HUDEP-2 (cell line): ENCODE measurements at regions not wholly inside any gene's neighbourhood (a gene's known extent, or its start where the extent isn't known, plus 50 kb on each side); places are given as distances from the start of the nearest gene placed in this dataset.
"Not testable (repeated sequence)": the region's sequence is repeated elsewhere in the genome, so short reads cannot be mapped to it uniquely, and the experiment has no call there.

Source experiments
- DNase-seq, 76 experiments: peaks; one replicate each; lab custom pipeline; 2025; ENCODE audit not compliant: unreplicated experiment in 76 of 76; lab: John Stamatoyannopoulos, UW

DNA sequence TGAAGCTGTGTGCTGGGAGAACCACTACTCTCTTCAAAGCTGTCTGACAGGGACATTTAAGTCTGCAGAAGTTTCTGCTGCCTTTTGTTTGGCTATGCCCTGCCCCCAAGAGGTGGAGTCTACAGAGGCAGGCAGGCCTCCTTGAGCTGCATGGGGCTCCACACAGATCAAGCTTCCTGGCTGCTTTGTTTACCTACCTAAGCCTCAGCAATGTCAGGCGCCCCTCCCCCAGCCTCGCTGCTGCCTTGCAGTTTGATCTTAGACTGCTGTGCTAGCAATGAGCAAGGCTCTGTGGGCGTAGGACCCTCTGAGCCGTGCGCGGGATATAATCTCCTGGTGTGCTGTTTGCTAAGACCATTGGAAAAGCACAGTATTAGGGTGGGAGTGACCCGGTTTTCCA is 103.3 kb upstream of the SALL1 start:
- not testable (repeated sequence) for DNase-seq

DNA sequence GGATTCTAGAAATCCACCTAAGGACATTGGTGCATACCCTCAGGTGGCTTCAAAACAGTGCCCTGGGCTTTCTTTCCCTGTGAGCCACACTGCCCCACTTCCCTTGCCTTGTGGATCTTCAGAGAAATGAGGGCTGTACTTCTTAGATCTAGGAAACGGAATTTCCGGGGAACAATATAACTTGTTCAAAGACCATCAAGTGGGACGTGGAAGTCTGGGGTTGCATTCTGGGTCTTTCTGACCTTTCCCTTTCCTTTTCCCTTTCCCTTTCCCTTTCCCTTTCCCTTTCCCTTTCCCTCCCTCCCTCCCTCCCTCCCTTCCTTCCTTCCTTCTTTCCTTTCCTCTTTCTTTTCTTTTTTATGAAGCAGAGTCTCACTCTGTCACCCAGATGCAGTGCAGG is 97.1 kb upstream of the SALL1 start:
- no peak for DNase-seq

DNA sequence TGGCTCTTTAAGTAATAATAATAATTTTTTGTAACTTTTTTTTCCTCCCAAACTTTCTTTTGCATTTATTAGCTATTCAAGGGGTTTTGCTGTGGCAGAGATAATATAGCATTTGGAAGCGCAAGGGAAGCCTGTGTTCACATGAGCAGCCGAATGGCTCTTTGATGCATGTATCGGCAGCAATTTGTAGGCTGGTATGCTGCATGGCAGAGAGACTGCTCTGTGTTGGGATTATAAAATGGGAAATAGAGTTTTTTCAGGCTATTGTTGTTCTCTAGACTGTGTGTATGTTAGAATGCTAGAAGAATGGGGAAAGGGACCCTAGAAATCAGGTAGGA is 94.6 kb upstream of the SALL1 start:
- no peak for DNase-seq

DNA sequence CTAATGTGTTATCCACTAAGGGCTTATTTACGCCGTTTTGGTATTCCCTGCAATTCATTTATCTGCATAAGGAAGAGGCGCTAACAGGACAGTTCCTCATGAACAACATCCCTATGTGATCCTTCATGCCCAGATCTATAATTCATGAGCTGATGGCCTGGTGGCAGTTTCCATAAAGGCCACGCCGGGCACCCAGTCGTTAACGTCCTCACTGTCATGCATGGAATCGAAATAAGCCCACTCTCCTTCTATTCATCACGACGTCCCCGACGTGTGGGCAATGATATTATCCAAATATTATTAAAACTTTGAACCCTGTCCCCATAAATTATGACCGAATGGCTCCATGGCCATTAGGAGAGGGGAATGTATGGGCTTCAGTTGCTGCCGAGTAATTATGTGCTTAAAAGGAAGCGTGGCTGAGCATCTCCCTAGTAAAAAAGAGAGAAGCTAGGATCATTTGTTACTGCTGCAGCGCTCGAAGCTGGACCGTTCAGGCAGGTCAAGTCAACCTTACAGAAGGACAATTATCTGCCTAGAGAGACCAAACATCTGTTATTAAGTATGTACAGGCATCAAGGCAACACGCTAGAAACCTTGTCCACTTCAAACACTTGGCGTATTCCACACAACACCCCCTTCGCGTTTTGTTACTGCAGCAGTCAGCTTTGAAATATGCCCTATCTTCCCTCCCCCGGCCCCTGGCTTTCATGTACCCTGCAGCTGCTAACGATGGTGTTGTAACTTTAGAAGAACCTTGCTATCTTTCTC is 94.0 kb upstream of the SALL1 start:
- no peak for DNase-seq

DNA sequence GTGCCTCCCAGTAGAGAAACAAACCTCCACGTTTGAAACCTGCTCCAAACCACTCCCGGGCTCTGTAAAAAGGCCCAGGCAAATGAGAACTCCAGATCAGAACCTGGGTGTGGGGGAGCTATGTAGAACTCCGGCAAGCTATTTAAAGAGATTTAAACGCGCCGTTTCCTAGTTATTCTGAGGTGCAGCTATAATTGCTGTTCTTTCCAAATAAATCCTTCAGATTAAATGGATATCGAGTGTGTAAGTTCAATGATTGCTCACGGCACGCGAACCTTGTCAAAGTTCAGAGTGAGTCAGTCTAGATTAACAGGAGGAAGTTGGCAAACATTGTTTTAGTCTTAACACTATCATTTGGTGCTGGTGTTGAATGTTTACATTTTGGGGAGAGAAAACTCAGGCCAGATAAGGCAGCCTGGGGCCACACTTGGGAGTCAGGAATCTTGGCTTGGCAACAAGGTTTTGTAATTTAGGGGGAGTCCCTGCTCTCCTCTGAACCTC is 92.9 kb upstream of the SALL1 start:
- DNase-seq: no peak

DNA sequence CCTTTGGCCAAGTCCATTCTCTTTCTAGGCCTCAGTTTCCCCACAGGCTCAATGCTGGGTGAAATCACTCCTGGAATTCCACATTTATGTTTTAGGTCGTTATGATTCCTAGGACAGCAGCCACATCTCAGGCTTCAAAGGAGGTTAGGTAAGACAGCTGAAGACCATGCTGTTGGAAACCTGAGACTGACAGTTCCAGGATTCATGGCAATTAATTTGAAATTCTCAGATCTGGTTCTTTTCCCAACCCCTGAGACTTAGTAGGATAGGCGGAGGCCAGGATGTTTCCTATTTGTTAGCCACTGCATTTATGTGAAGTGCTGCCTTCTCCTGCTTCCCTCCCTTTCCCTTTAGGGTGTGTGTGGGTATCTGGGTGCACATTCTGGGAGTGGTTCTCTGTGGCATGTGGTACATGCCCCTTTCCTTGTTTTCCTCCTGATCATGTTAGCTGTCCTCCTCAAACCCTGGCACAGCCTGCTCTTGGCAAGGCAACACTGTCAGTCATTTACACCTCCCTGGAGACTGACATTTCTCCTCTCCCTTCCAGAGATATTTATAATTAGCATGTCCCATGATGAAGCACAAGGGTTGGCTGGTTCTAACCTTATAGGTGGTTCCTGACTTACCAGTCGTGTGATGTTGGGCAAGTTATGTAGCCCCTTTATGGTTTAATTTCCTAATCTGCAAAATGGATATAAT is 91.4 kb upstream of the SALL1 start:
- DNase-seq: no peak

DNA sequence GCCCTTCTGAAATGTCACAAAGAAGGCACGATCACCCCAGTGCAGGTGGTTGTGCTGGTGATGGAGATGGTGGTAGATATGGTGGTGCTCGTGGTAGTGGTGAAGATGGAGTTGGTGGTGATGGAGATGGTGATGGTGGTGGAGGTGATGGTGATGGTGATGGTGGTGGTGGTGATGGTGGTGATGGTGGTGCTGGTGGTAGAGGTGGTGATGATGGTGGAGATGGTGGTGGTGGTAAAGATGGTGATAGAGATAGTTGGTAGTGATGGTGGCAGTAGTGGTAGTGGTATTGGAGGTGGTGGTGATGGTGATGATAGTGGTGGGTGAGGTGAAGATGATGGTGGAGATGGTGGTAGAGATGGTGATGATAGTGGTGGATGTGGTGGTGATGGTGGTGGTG is 88.1 kb upstream of the SALL1 start:
- no peak for DNase-seq

DNA sequence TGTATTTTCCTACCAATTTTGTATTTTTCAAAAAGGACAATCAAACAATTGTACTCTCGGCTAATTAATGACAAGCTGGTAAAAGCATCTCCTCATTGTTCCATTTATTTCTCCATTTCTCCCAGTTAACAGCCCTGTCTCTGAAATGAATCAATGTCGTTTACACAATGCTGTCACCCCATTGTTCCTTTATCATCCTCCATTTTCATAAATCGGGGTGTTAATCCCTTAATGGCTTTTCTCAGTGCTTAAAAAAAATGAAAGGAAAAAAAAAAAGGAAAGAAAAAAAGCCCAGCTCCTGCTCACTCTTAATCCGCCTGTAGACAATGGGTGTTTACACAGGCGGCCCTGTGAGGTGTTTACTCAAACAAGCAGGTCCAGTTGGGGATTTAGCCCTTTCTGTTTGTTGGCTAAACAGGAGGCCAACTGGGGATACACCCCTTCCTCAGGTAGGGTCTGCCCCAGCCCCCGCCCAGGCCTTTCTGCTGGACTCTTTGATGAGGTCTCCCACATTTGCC is 86.8 kb upstream of the SALL1 start:
- no peak for DNase-seq

DNA sequence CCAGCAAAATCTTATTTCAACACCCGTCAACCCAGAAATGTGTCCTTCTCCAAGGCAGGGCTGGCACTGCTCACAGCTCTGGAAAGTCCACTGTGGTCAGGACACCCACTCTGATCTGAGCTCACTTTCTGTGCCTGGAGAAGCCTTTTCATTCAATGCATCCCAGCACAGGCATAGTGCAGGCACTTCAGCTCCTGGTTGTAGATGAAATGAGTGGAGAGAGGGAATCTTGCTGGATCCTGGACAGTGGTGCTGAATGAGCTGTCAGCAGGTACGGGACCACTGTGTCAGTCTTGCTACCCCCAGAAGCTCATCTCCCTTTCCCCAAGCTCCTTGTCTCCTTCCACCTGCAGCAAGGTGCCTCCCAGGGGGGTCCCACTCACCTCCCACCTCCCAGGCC is 86.1 kb upstream of the SALL1 start:
- DNase-seq: no peak

DNA sequence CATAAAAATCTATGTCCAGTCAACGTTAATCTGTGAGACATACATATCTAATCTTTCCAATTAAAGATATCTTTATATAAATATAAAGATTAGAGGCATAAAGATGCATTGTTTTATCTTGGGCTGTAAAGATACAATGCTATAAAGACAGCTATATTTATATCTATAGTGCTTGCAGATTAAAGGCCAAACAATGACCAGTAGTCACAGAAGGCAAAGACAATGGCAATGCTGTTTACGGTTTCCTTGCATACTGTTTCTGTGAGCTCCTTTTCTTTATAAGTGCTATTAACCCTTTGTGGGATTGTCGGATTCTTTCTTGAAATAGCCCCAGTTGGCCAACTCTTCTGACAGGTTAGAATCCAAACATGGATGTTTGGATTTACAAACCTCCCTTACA is 85.5 kb upstream of the SALL1 start:
- no peak for DNase-seq

DNA sequence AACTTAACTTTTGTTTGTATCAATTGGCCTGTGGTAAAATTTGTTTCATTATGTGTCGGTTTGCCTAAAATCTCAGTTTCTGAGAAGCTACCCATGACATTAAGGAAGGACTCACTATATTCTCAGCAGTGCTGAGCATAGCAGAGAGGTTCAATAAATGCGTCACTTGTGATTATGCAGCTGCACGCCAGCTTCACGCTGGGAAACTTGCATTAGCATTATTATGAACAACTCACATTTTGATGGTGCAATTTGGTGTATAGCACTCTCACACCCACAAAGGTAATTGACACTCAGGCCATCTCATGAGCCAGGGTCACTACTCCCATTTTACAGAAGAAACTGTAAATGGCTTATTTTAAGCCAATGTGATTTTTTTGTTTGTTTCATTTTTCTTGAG is 80.6 kb upstream of the SALL1 start:
- DNase-seq: no peak

DNA sequence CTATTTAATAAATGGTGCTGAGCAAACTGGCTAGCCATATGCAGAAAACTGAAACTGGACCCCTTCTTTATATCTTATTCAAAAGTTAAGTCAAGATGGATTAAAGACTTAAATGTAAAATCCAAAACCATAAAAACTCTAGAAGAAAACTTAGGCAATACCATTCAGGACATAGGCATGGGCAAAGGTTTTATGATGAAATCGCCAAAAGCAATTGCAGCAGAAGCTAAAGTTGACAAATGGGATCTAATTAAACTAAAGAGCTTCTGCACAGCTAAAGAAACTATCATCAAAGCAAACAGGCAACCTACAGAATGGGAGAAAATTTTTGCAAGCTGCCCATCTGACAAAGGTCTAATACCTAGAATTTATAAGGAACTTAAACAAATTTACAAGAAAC is 79.0 kb upstream of the SALL1 start:
- DNase-seq: not testable (repeated sequence)

DNA sequence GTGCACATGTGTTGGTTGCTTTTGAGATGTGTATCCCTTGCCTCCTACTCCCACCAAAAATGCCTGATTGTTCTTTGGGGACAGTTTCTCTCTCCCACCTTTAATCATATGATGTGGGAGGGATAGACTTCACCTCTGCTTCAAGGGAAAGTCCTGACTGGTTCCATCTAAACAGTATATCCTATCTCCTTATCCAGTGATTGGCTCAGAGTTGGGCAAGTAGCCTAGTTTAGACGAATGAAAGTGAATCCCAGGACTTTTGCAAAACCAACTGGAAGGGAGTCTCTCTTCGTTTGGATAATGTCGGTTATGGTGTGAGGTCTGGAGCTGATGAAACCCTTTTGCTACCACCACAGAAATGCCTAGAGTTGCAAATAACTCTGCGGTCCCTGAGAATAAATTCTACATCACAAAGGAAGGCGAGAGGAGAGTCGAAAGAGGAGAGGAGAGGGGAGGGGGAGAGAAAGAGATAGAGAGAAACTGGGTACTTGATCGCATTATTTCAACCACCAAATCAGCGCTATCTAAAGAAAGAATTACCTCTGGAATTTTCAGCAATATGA is 77.1 kb upstream of the SALL1 start:
- no peak for DNase-seq

DNA sequence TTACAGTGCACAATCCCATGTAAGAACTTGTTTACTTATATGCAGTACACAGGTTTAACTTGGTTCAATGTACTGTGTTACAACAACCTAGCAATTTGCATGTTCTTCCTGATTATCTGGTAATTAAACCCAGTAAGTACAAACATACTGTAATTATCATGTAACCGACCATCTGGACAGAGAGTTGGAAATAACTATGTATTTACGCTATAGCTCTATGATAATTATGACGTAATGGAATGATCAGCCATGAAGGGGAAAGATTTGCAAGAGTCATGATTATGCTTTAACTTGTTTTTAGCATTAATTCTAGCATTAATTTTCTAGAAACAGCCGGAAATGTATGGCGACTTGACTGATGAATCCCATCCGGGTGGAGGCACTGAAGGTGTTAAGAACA is 74.8 kb upstream of the SALL1 start:
- no peak for DNase-seq

DNA sequence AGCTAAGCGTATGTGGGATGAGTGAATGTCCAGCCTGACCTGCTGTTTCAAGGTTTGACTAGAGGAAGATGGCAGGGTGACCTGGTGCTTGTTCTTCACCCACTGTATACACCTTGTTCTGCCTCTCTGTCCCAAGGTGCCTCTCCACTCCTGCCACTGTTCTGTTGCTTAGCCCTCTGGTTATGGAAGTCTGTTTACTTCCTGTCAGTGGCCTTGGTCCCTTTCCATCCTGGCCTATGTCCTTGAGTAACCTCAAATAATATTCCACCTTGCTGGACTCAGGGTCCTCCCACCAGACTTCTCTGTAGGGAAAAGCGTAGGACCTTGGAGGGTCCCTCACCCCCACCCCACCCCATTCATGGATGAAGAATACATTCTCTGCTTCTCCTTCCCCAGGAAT is 73.2 kb upstream of the SALL1 start:
- no peak for DNase-seq

DNA sequence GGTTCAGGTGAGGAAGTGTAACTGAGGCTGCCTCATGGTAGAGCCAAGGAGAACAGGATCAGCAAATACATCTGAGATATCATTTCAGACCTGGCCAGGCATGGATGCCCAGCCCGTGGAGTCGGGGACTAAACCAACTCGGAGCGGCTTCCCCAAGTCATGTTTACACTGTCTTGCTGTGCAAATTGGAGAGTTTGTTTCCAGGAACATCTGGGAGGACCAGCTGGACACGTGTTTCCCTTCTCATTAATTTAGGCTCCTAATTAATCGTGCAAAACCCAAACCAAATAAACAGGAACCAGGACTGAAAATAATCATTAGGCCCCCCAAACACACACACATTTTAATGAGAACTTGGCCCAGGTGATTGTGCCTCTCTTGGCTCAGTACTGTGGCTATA is 70.9 kb upstream of the SALL1 start:
- DNase-seq: no peak

DNA sequence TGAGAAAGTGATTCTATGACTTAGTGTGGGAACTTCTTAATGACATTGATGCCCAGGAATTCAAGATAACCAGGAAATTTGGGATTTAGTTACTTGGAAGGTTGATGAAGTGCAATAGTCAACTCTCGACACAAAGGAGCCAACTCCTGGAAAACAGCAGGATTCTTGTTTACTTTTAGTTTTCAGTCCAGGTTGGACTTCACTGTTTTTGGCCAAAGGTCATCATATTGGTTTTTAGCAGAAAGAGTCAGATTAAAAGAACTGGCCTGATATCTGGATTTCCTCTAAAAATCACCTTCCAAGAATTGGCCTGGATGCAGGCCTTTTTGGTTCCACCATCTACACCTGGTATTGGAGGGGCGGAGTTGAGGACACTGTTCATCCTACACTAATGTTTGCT is 60.1 kb upstream of the SALL1 start:
- DNase-seq: no peak

DNA sequence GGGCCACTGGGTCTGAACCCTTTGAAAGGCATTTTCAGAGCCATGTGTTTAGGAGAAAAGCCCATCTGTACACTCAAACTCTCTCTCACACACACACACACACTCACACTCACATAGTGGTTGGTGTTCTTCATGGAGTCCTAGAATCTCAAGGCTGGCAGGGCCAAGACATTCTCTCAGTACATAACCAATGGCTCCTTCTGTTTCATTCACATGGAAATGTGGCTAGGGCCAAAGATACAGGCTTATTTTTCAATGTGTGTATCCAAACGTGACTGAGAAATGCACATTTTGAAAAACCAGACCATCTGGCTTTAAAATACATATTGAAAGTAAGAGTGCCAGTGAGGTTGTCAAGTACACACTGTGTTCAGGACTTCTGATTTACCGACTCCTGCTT is 59.0 kb upstream of the SALL1 start:
- no peak for DNase-seq

DNA sequence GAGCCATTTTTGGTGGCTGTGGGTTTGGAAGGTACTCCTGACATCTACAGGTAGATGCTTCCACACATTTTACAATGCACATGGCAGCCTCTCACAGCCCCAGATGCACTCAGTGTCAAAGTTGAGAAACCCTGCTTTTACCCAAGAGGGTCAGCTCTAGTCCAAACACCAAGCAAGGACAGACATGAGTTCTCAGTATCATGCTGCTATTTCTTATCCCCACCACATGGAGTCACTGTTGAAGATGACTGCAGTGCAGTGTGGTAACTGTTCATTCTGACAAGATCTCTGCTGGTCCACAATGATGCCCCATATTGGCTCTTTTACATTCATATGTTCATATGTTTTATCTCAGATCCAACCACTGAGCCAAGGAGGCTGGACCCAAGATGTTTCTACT is 50.5 kb upstream of the SALL1 start:
- DNase-seq: no peak
